ENCODE measurements at regions not wholly inside any gene's neighbourhood (a gene's known extent, or its start where the extent isn't known, plus 50 kb on each side); places are given as distances from the start of the nearest gene placed in this dataset.
A peak's percentile ranks its signal among the peaks of the same experiment; 100 is the strongest.

- TF ChIP-seq CTCF (IDR thresholded peaks at IDR 0.05 in 2 of 3, conservative IDR thresholded peaks at IDR 0.05 in 1 of 3; ENCODE audit: borderline replicate concordance in 1 of 3, insufficient read depth in 1 of 3, low read depth in 2 of 3, low read length in 2 of 3), result peak; percentile 86 to 97 (median 97)
- no peak for TF ChIP-seq CEBPB (IDR thresholded peaks at IDR 0.05; ENCODE audit: low read depth)
- no peak for TF ChIP-seq POLR2A (IDR thresholded peaks at IDR 0.05; ENCODE audit: borderline replicate concordance, extremely low read depth, insufficient read depth, insufficient read length)
These were observed 56.0 kb upstream of the BTRC start (continued) for GRCh38 chr10:101297901-101298486.

GRCh38 chr10:101299211-101299610, 54.8 kb upstream of the BTRC start:
- Histone ChIP-seq H3K4me2 (ENCODE audit: low read length) (no peak overlapping the region), H2AFZ (ENCODE audit: low read depth, low read length, poor library complexity, severe bottlenecking) (no peak overlapping the region), H3K27ac (ENCODE audit: low read depth, low read length) (no peak overlapping the region), H3K79me2 (ENCODE audit: insufficient read depth, low read length) (no peaks in the 10 kb centered on the region), H3K36me3 (ENCODE audit: control insufficient read depth in 1 of 2, insufficient read depth in 2 of 2, low read length in 2 of 2) (no peaks in the 10 kb centered on the region), H3K4me3 (replicated peaks in 1 of 2; ENCODE audit: low read depth in 1 of 2, low read length in 2 of 2) (no peak overlapping the region), H3K27me3 (ENCODE audit: insufficient read depth, low read length) (no peaks in the 10 kb centered on the region), H3K9ac (ENCODE audit: low read length) (no peak overlapping the region), H3K9me2 (ENCODE audit: insufficient read depth) (no peaks in the 10 kb centered on the region), H3K4me1 (ENCODE audit: control insufficient read depth in 1 of 2, insufficient read depth in 2 of 2, low read length in 2 of 2) (peaks cover 0 to 5% of the 10 kb centered on the region in 2 experiments; a peak in 3 of 4 replicates), H4K20me1 (ENCODE audit: insufficient read depth) (no peaks in the 10 kb centered on the region), H3K9me3 (ENCODE audit: control insufficient read depth in 1 of 2, insufficient read depth in 1 of 2, low read depth in 1 of 2, low read length in 2 of 2) (no peaks in the 10 kb centered on the region)
- ChIA-PET POLR2A (no interaction called here), CTCF (interaction anchor here (0.9 to 10.8 kb wide), 6 partner anchors 10 to 272 kb away, joined by 3 to 182 read pairs (median 16); no protein-coding TSS in a partner anchor), RAD21 (ENCODE audit: low non-redundant PET in 1 of 2, low total read pairs in 2 of 2, uncharacterized antibody in 2 of 2, unreplicated experiment in 2 of 2) (no interaction called here)
- no TSS peak for BruUV-seq (replicated peaks)
- TF ChIP-seq REST (IDR thresholded peaks at IDR 0.05; ENCODE audit: low read depth) (no peak), SRF (IDR thresholded peaks at IDR 0.05; ENCODE audit: low read depth) (no peak)
- intact Hi-C loops (cut with micrococcal nuclease), result loop anchor here (2.0 to 5.0 kb wide), 2 partner anchors 84 to 137 kb away; no protein-coding TSS in a partner anchor
- no peak for ATAC-seq
- no peak for DNase-seq (ENCODE audit: low read depth, low spot score)
